ENCODE measurements at regions not wholly inside any gene's neighbourhood (a gene's known extent, or its start where the extent isn't known, plus 50 kb on each side); places are given as distances from the start of the nearest gene placed in this dataset.
"Not testable (repeated sequence)": the region's sequence is repeated elsewhere in the genome, so short reads cannot be mapped to it uniquely, and the experiment has no call there.

DNA sequence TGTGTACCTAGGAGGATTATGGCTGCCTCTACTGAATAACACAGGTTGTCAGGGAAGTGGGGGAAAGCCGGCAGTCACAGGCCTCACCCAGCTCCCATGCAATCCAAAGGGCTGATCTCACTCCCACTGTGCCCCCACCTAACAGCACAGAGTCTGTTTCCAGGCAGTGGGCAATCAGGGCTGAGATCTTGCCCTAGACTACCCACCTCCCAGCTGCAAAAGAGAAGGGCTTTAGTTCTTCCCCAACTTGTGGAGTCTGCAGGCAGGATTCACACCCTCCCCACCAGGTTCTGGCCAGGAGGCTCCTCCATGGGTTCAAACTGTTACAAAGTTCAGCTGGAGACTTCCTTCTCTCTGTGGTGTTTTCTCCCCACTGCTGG, 66.0 kb upstream of the OLIG3 start:
- no peak for DNase-seq (ENCODE audit: low spot score)
- Histone ChIP-seq H3K27ac (no peak overlapping the region), H3K4me3 (no peak overlapping the region)
- TF ChIP-seq, protein P1, sequence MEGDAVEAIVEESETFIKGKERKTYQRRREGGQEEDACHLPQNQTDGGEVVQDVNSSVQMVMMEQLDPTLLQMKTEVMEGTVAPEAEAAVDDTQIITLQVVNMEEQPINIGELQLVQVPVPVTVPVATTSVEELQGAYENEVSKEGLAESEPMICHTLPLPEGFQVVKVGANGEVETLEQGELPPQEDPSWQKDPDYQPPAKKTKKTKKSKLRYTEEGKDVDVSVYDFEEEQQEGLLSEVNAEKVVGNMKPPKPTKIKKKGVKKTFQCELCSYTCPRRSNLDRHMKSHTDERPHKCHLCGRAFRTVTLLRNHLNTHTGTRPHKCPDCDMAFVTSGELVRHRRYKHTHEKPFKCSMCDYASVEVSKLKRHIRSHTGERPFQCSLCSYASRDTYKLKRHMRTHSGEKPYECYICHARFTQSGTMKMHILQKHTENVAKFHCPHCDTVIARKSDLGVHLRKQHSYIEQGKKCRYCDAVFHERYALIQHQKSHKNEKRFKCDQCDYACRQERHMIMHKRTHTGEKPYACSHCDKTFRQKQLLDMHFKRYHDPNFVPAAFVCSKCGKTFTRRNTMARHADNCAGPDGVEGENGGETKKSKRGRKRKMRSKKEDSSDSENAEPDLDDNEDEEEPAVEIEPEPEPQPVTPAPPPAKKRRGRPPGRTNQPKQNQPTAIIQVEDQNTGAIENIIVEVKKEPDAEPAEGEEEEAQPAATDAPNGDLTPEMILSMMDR (IDR thresholded peaks at IDR 0.05), result no peak

DNA sequence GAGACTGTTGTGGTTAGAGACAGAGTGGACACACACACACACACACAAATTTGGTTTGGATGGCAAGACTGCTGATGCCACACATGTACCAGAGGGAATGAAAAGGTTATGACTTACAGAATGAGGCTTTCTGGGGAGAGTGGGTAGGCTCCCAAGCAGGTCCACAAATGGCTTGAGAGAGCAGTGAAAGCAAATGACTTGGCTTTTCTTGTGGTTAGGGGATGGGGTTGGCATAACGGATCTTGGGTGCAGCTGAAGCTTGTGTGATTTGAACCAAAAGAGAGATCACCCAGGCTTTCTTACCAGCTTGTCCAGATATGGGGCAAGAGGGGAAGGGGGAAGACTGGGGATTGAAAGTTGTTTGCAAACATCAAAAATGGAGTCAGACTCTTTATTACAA, 73.9 kb upstream of the OLIG3 start:
- Histone ChIP-seq H3K27ac (no peak overlapping the region), H3K4me3 (no peak overlapping the region)
- no peak for DNase-seq (ENCODE audit: low spot score)
- TF ChIP-seq, protein P1 (IDR thresholded peaks at IDR 0.05), result no peak

DNA sequence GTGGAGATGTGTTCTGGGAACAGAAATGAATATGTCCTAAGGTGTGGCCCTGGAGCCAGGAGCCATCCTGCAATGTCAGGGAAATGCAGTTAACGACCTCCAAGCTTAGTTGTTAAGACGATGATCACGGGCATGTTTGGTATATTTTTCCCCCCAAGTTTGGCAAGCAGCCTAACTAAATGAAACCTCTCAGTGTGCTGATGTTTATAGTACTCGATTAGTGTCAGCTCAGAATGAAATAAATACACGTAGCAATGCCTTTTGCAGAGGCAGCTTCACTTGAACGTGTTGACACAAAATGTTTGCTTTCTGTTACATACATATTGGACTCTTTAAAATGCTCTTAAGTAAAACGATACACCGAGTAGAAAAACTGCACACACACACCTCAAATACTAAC, 76.2 kb upstream of the OLIG3 start:
- DNase-seq (ENCODE audit: low spot score), result no peak
- TF ChIP-seq, protein P1 (IDR thresholded peaks at IDR 0.05), result no peak
- no peak overlapping the region for H3K4me3 ChIP-seq
- H3K27ac ChIP-seq, result no peak overlapping the region

DNA sequence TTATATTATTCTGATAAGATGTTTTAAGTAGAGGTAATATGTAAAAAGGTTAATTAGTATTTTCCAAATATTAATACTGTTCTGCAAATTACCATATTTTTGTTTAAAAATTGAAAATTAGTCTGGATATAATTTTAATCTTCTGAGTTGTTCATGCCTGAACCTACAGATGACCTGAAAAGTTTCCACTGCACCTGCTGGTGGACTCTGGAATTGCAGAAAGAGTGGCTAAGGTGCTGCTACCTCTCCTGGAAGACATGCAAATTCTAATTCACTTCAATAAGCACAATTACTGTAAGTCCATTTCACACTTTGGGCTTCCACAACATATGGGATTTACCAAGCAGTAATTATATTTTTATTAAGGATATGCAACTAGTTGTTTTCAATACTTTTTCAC, 77.7 kb upstream of the OLIG3 start:
- Histone ChIP-seq H3K27ac (no peak overlapping the region), H3K4me3 (no peak overlapping the region)
- no peak for DNase-seq (ENCODE audit: low spot score)
- TF ChIP-seq, protein P1 (IDR thresholded peaks at IDR 0.05), result no peak

DNA sequence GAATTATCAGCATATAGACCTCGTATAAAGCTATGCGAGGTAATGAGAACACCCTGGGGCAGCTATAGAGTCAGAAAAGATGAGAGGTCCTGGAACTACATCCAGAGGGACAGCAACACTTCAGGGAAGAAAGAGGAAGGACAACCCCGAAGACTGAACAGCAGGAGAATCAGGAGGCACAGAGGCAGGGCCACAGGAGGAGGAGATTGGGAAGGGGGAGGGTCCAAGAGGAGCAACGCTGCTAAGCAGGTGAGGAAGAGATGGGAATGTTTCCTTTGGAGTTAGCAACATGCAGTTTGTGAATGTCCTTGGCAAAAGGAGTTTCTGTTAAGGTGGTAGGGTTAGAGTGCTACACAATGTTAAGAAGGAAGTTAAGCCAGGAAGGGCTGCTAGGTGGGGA, 79.5 kb upstream of the OLIG3 start:
- H3K4me3 ChIP-seq, result no peak overlapping the region
- DNase-seq (ENCODE audit: low spot score), result no peak
- TF ChIP-seq, protein P1 (IDR thresholded peaks at IDR 0.05), result no peak
- H3K27ac ChIP-seq, result no peak overlapping the region

DNA sequence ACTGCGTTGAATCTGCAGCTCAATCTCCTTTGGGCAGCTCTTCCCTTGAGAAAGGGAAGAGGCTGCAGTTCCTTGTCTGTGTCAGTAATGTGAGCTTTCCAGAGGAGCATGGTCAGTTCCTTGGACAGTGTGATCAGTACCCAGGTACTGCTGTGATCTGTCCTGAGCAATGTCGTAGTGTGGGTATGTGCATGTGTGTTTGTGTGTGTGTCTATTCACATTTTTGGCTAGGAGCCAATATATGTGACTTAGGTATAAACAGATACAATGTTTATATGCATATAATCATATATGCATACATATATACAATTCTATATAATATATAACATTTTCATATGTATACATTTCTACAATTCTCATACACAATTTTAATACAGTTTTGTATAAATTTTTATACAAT, 85.4 kb upstream of the OLIG3 start:
- Histone ChIP-seq H3K4me3 (no peak overlapping the region), H3K27ac (no peak overlapping the region)
- no peak for DNase-seq (ENCODE audit: low spot score)
- TF ChIP-seq, protein P1 (IDR thresholded peaks at IDR 0.05), result no peak

DNA sequence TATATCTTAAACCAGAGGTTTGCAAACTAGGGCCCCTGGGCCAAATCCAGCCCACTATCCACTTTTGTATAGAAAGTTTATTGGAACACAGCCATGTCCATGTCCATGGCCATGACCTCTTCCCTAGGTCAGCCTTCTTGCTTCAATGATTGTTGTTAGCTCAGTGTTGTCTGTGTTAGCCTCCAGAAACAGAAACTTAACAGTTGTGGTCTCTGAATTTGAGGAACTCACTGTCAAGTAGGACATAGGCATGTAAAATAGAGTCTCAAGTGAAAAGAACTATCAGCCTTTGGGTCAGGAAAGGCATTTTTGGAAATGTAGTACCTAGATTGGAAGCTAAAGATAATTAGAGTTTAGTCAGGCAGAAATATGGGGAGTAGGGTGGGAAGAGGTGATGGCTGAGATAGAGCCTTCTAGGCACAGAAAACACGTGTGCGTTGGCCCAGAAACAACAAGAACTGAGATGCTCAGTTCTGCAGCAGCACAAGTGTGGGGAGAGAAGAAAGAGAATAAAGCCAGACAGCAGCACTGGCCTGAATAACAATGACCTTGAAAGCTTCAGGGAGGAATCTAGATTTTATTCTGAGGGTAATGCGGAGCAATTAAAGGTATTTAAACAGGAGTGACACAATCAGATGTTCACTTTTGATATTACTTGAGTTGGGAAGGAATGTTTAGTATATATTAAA, 87.0 kb upstream of the OLIG3 start:
- DNase-seq (ENCODE audit: low spot score), result no peak
- Histone ChIP-seq H3K27ac (no peak overlapping the region), H3K4me3 (no peak overlapping the region)
- TF ChIP-seq, protein P1 (IDR thresholded peaks at IDR 0.05), result no peak

DNA sequence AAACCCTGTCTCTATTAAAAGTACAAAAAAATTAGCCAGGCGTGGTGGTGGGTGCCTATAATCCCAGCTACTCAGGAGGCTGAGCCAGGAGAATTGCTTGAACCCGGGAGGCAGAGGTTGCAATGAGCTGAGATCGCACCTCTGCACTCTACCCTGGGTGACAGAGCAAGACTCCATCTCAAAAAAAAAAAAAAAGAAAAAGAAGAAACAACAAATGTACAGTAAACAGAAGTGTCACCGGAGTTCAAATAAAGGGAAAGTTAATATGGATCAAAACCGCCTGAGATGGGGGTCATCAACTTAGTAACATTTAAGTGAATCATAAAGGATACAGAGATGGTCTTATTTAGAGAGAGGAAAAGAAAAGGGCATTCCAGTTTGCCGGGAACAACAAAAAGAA, 89.3 kb upstream of the OLIG3 start:
- not testable (repeated sequence) for H3K27ac ChIP-seq

More for the DNA sequence above, 89.3 kb upstream of the OLIG3 start:
- H3K4me3 ChIP-seq; DNase-seq (ENCODE audit: low spot score): not testable (repeated sequence)
